ENCODE measurements at regions not wholly inside any gene's neighbourhood (a gene's known extent, or its start where the extent isn't known, plus 50 kb on each side); places are given as distances from the start of the nearest gene placed in this dataset.

GRCh38 chr13:109400624-109401257 lies 385.6 kb downstream of the IRS2 start:
- no peak for TF ChIP-seq PPARA (CRISPR knock-in tag; IDR thresholded peaks at IDR 0.05; ENCODE audit: borderline replicate concordance)
- no peak for TF ChIP-seq ARNTL (CRISPR knock-in tag; IDR thresholded peaks at IDR 0.05; ENCODE audit: borderline replicate concordance, low read depth)
- no peak for TF ChIP-seq RARB (CRISPR knock-in tag; IDR thresholded peaks at IDR 0.05)
